GM19035 (cell line): ENCODE measurements at regions not wholly inside any gene's neighbourhood (a gene's known extent, or its start where the extent isn't known, plus 50 kb on each side); places are given as distances from the start of the nearest gene placed in this dataset.
"Not testable (repeated sequence)": the region's sequence is repeated elsewhere in the genome, so short reads cannot be mapped to it uniquely, and the experiment has no call there.

Experiments
- ATAC-seq: cut with Tn5 transposase; IDR thresholded peaks from one replicate; pipeline ENCODE4 v1.9.1; 2021; ENCODE audit not compliant: unreplicated experiment

GRCh38 chr12:131272283-131272814 is 318.6 kb downstream of the ADGRD1 start:
- ATAC-seq = not testable (repeated sequence)

- ATAC-seq = no peak
These were observed 319.7 kb downstream of the ADGRD1 start for GRCh38 chr12:131273291-131273845.

- ATAC-seq = no peak
These were observed 320.4 kb downstream of the ADGRD1 start for GRCh38 chr12:131274061-131274460.

- no peak for ATAC-seq
These were observed 321.2 kb downstream of the ADGRD1 start for GRCh38 chr12:131274906-131275305.

- no peak for ATAC-seq
These were observed 322.1 kb downstream of the ADGRD1 start for GRCh38 chr12:131275824-131276223.

- ATAC-seq = no peak
These were observed 322.9 kb downstream of the ADGRD1 start for GRCh38 chr12:131276501-131277185.

GRCh38 chr12:131277186-131278091 is 323.7 kb downstream of the ADGRD1 start:
- not testable (repeated sequence) for ATAC-seq

- not testable (repeated sequence) for ATAC-seq
These were observed 324.9 kb downstream of the ADGRD1 start for GRCh38 chr12:131278451-131279115.

- ATAC-seq = no peak
These were observed 325.7 kb downstream of the ADGRD1 start for GRCh38 chr12:131279281-131279921.

GRCh38 chr12:131280426-131280825 is 326.7 kb downstream of the ADGRD1 start:
- no peak for ATAC-seq

GRCh38 chr12:131281016-131281415 is 327.3 kb downstream of the ADGRD1 start:
- ATAC-seq = no peak

- ATAC-seq = no peak
These were observed 328.8 kb downstream of the ADGRD1 start for GRCh38 chr12:131282292-131283080.

- ATAC-seq = no peak
These were observed 329.6 kb downstream of the ADGRD1 start for GRCh38 chr12:131283191-131283861.

GRCh38 chr12:131283862-131284825 is 330.4 kb downstream of the ADGRD1 start:
- not testable (repeated sequence) for ATAC-seq

GRCh38 chr12:131284954-131285904 is 331.5 kb downstream of the ADGRD1 start:
- ATAC-seq = not testable (repeated sequence)

- ATAC-seq = not testable (repeated sequence)
These were observed 332.2 kb downstream of the ADGRD1 start for GRCh38 chr12:131285905-131286295.

- not testable (repeated sequence) for ATAC-seq
These were observed 332.6 kb downstream of the ADGRD1 start for GRCh38 chr12:131286301-131286700.
